ENCODE measurements at regions not wholly inside any gene's neighbourhood (a gene's known extent, or its start where the extent isn't known, plus 50 kb on each side); places are given as distances from the start of the nearest gene placed in this dataset.

DNA sequence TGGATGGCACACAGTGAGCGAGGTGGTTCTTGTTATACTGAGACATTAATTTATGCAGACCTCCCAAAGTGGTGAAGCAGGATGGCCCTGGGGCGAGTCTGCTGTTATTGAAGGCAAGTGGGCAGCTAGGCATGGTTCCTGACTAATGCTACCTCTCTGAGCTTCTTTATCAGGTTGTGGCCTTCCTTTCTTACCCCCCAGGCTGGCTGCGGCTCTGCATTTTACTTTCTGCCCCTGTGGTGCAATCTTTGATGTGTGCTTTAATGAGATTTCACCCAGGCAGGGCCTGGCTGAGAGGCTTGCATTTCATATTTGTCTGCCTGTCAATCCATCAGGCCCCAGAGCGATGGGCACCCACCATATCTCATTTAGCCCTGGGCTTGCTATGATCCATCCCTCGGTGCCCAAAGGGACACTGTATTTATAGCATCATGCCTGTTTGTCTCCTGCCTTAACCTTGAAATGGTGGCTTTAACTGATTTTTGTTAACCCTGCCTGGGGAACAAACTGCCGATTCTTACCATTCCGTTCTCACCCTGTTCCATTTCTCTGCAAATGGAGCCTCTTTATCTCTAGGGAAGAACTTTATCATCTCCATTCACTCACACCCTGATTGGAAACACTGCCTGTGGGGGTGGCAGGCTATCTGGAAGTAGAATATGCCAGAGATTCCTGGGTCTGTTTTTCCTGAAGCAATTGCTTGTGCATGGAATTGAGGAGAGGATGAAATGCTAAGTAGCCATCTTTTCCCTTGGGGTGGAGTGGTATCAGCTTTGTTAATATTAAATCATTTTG is 316.2 kb upstream of the THSD7B start:
- TF ChIP-seq, protein P1, sequence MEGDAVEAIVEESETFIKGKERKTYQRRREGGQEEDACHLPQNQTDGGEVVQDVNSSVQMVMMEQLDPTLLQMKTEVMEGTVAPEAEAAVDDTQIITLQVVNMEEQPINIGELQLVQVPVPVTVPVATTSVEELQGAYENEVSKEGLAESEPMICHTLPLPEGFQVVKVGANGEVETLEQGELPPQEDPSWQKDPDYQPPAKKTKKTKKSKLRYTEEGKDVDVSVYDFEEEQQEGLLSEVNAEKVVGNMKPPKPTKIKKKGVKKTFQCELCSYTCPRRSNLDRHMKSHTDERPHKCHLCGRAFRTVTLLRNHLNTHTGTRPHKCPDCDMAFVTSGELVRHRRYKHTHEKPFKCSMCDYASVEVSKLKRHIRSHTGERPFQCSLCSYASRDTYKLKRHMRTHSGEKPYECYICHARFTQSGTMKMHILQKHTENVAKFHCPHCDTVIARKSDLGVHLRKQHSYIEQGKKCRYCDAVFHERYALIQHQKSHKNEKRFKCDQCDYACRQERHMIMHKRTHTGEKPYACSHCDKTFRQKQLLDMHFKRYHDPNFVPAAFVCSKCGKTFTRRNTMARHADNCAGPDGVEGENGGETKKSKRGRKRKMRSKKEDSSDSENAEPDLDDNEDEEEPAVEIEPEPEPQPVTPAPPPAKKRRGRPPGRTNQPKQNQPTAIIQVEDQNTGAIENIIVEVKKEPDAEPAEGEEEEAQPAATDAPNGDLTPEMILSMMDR (conservative IDR thresholded peaks at IDR 0.05; ENCODE audit: low read depth, low read length): no peak
- TF ChIP-seq EZH2 (IDR thresholded peaks at IDR 0.05; ENCODE audit: borderline replicate concordance, low read depth, low read length, poor library complexity, severe bottlenecking): no peak
